T47D (cell line): ENCODE measurements at regions not wholly inside any gene's neighbourhood (a gene's known extent, or its start where the extent isn't known, plus 50 kb on each side); places are given as distances from the start of the nearest gene placed in this dataset.

Source experiments
- DNase-seq, 2 experiments: peaks; one replicate each; pipeline versions ENCODE4 v3.0.0 to v3.0.0-alpha.2; 2011 to 2012; ENCODE audit warnings: low read depth in 1 of 2, low spot score in 1 of 2
- JUND ChIP-seq: IDR thresholded peaks from 2 replicates; pipeline ENCODE4 v1.6.1; 2012; ENCODE audit warnings: low read depth
- in situ Hi-C: cut with HindIII; loops from 2 replicates; pipeline ENCODE4 v1.10.0; 2016; ENCODE audit warnings: low sequenced_read_pairs, low pct_unique_long_range_greater_than_20kb

DNA sequence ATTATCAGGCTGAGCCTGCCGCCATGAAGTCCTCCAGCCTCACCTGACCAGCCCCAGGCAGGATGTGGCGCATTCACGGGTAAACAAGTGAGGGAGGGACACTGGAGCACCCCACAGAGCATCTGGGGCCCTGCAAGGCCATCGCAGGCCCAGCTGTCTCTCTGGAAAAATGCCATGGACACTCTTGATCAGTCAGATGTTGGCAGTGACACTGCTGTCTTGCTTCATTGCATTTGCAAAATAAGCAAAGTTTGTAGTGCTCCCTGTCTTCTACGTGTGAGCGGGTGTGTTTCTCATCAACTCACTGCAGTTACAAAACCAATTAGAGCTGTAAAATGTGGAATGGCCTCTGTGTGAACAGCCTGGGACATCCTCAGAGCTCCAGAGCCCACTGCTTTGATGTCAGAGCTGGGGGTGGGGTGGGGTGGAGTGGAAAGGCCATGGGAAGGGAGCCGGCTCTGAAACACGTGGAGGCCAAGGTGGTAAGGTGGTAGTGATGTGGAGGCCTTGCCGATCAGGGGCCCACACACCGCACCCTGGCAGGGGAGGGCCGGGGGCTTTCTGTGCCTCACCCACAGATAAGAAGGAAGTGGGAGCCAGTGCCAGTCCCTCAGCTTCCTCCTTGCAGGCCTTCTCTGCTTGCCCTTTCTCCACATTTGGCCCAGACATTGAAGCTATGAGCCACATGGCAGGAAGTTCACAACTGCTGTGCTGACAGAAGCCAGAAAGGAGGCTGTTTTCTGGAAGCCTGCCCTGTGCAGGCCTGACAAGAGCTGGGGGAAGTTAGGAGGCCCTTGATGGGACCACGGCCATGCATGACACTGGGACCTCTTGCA is 254.9 kb downstream of the RHOU start:
- TF ChIP-seq JUND = no peak
- in situ Hi-C loops = no loop called here
- no peak for DNase-seq

DNA sequence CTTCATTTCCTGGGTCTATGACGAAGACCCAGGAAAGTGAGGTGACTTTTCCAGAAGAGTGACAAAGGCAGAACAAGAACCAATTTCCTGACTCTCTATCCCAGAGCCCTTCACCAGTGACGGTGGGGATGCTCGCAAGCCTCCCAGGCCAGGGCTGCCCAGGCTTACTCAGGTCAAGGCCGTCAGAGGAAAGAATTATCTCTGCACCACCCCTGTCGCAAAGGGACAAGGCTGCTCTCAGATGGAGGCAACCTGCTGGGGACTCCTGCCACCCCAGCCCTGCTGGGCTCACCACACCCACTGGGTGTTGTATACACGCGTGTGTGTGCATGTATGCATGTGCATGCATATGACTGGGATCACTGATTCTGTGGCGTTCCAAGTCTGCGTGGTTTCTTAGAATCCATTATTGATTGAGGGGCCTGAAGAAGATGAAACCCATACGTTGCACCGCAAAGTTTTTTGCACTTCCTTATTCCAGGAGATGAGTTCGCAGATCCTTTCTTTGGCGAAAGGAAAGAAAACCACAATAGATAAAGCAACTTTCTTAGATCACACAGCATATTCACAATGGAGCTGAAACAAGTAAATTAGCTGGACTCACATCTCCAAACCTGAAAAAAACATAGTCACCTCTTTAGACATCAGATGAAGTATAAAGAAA is 255.8 kb downstream of the RHOU start:
- TF ChIP-seq JUND = no peak
- no peak for DNase-seq
- in situ Hi-C loops = no loop called here

DNA sequence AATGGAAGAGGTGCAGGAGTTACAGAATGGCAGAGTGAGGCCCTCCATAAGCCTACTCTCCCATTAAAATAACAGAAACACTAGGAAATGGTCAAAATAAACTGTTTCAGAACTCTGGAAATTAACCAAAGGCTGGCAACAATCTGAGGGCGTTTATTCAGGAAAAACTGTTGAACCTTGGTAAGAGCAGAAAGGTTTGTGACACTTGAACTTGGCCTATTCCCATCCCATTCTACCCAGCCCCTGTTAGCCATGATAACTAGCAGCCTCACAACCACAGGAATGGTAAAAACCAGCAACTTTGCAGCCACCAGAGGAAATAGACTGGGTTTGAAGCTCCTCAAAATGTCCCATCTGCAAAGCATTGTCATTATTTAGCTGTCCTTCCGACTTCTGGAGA is 256.8 kb downstream of the RHOU start:
- no peak for TF ChIP-seq JUND
- in situ Hi-C loops = no loop called here
- no peak for DNase-seq

DNA sequence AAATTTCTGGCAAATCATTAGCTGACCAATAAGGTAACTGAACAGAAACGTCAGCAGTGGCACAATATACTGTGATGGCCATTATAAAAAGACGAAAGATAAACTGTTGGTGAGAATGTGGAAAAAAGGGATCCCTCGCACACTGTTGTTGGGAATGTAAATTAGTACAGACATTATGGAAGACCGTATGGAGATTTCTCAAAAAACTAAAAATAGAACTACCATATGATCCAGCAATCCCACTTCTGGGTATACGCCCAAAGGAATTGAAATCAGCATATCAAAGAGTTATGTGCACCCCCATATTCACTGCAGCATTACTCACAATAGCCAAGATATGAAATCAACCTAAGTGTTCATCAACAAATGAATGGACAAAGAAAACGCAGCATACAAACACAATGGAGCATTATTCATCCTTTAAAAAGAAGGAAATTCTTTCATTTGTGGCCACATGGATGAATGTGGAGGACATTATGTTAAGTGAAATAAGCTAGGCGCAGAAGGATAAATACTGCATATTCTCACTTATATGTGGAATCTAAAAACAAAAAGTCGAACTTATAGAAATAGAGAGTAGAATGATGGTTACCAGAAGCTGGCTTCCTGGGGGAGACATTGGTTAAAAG is 257.7 kb downstream of the RHOU start:
- no peak for DNase-seq
- no peak for TF ChIP-seq JUND
- in situ Hi-C loops = no loop called here

DNA sequence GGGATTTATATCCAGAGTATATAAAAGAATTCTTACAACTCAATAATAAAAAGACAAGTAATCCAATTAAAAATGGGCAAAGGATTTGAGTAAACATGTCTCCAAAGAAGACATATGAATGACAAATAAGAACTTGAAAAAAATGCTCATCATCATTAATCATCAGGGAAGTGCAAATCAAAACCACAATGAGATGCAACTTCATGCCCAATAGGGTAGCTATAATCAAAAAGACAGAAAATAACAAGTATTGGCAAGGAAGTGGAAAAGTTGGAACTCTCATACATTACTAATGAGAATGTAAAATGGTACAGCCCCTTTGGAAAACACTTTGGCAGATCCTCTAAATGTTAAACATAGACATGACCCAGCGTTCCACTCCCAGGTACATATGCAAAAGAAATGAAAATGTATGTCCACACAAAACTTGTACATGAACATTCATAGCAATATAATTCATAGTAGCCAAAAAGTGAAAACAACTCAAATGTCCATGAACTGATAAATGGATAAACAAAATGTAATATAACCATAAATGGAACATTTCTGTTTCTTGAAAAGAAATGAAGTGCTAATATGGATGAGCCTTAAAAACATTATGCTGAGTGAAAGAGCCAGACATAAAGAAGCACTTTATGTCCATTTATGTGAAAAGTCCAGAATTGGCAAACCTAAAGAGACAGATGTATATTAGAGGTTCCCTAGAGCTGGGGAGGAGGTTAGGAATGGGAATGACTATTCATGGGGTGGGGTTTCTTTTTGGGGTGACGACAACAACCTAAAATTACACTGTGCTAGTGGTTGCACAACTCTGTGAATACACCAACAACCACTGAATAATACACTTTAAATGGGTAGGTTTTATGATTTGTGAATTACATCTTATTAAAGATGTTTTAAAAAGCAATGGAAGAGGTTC is 259.7 kb downstream of the RHOU start:
- no peak for DNase-seq
- TF ChIP-seq JUND = no peak
- in situ Hi-C loops = no loop called here

DNA sequence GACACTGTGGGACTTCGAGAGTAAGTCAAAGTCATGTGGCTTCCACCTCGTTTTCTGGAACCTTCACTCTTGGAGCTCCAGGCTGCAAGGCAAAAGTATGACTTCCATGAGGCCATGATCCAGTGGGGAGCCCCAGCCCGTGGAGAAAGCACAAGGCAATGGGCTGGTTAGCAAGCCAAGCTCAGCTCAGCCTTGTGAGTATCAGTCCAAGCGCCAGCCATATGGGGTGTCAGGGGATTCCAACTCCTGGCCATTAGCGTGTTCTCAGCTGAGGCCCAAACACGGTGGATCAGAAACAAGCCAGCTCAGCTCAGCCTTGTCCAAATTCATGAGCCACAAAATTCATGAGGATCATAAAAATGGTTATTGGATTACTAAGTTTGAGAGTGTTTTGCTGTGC is 261.0 kb downstream of the RHOU start:
- no peak for DNase-seq

DNA sequence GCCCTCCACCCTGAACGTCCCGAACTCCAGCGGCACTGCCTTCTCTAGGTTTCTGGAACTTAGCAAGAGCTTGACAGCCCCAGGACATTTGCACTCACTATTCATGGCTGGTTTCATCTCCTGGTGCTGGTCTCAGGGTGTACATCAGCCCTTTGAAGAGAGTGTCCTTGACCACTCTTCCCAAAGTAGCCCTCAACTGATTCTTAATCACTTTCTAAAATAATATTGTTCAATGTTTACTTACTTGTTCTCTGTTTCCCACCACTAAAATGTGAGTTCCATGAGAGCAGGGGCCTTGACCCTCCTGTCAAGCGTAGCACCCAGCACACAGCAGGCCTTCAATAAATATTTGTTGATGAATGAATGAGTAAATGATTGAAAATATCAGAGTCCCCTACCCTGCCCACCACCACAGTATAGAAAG is 262.5 kb downstream of the RHOU start:
- TF ChIP-seq JUND = no peak
- in situ Hi-C loops = no loop called here
- no peak for DNase-seq

More for the DNA sequence above, 261.0 kb downstream of the RHOU start:
- no peak for TF ChIP-seq JUND
- in situ Hi-C loops = no loop called here

DNA sequence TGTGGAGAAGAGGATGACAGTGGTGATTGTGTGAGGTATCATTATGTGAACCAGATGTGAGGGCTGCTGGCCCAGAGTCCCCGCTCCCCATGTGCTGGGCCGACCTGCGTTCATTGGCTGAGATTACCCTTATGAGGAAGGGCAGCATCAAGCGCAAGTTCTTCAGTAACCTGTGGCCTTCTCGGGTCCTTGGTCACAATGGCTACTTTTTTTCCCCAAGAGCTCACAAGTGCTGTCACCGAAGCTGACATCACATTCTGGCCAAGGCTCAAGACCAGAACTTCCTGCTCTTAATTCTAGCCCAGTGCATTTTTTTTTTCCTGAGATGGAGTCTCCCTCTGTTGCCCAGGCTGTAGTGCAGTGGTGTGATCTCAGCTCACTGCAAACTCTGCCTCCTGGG is 262.9 kb downstream of the RHOU start:
- DNase-seq = no peak
- TF ChIP-seq JUND = no peak
- in situ Hi-C loops = no loop called here

DNA sequence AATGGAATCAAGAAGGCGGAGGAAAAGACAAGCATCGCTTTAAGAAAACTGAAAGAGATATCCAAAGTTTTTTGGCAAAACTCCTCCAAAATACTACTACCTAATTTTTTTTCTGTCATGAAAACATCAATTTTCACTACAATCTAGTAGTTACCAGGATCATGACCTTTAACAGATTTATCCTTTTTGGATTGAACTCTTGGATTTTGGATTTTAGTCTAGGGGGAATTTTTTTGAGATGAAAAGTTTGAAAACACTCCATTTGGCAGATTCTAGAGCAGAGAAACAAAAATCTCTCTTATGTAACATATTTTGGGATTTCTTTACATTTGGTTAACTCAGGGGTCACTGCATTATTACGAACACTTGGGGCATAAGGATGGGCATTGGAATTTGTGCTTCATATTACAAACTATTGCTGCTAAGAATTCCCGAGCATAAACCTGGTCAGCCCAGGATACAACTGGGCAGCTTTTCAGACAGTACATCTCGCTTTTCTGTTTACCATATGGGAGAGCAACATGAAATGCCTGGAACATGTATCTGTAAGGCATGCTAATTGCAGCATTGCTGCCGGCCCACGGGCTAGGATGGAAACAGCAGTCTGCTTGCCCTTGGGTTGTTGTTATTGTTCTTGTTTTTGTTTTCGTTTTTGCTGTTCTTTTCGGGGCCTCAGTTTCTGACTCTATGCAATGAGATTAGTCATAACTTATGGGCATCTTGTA is 264.3 kb downstream of the RHOU start:
- no peak for DNase-seq
- in situ Hi-C loops = no loop called here
- TF ChIP-seq JUND = no peak

DNA sequence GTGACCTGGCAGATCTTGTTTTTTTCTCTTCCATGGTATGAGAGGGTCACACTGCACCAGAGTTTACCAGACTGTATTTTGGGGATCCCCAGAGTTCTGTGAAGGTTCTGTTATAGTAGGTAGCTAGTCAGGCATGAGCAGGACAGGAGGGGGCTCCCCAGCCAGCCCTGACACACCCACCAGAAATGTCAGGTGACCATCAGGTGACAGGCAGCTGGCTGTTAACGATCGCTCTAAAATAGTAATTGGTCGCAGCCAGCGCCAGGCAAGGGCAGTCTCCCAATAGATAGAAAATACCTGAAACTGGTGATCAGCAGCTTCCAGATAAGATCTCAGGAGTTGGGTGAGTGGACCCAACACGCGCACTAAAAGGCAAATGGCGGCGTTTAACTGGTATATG is 264.9 kb downstream of the RHOU start:
- no peak for DNase-seq
- in situ Hi-C loops = no loop called here
- no peak for TF ChIP-seq JUND

DNA sequence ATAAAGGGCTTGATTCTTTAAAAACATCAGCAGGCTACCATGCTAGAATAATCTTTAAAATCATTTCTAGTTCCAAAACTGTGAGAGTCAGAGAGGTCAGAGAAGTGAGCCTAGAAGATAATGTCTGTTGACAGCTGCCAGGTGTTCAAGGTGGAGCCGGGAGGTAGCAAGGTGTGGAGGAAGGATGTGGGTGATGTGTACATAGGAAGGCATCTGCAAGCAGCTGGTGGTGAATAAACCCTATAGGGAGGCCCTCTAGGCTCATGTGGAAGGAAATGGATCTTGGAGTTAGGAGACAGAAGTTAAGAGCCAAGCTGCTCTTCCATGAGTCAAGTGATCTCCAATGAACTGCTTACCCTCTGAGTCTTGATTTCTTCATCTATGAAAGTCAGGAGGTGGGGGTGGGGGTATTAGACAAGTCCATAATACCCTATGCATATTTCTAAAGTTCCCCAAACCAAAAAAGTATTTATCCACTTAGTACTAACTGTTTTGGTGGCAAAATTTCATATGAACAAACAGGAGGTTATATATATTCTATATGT is 266.3 kb downstream of the RHOU start:
- in situ Hi-C loops = no loop called here
- TF ChIP-seq JUND = no peak
- no peak for DNase-seq
